GM23338 (cell line): ENCODE measurements at regions not wholly inside any gene's neighbourhood (a gene's known extent, or its start where the extent isn't known, plus 50 kb on each side); places are given as distances from the start of the nearest gene placed in this dataset.

ENCODE experiments used
- ATAC-seq: fragments of 200-7000 bp; cut with Tn5 transposase; 3 replicates; pipeline ENCODE4 v1.9.1; 2020
- DNase-seq: peaks from one replicate; pipeline ENCODE4 v3.0.0-alpha.2; 2015; ENCODE audit warnings: low spot score
- H2AFZ ChIP-seq: fragments of 200-600 bp; sonication (generic); 2 replicates; pipeline ENCODE4 v1.8.0; 2016; ENCODE audit warnings: antibody characterized with exemption, mild to moderate bottlenecking, moderate library complexity
- H3F3A ChIP-seq: fragments of 200-600 bp; sonication (generic); replicated peaks from 2 replicates; pipeline ENCODE4 v1.8.0; 2017; ENCODE audit warnings: antibody characterized with exemption, mixed run types, low read depth
- H3K27ac ChIP-seq: fragments of 200-600 bp; sonication (generic); 2 replicates; pipeline ENCODE4 v1.6.1; 2016; ENCODE audit warnings: low read depth
- H3K27me3 ChIP-seq: fragments of 200-600 bp; sonication (generic); 2 replicates; pipeline ENCODE4 v1.8.0; 2016; ENCODE audit warnings: mild to moderate bottlenecking, mixed run types, moderate library complexity; ENCODE audit not compliant: insufficient read depth
- H3K36me3 ChIP-seq: fragments of 200-600 bp; sonication (generic); 2 replicates; pipeline ENCODE4 v1.8.0; 2016; ENCODE audit warnings: mild to moderate bottlenecking; ENCODE audit not compliant: insufficient read depth
- H3K4me1 ChIP-seq: fragments of 200-600 bp; sonication (generic); 2 replicates; pipeline ENCODE4 v1.8.0; 2016; ENCODE audit warnings: mild to moderate bottlenecking, moderate library complexity; ENCODE audit not compliant: insufficient read depth
- H3K4me2 ChIP-seq: fragments of 200-600 bp; sonication (generic); 2 replicates; pipeline ENCODE4 v1.7.1; 2017; ENCODE audit warnings: mixed run types
- H3K4me3 ChIP-seq: fragments of 200-600 bp; sonication (generic); 2 replicates; pipeline ENCODE4 v1.6.1; 2016; ENCODE audit warnings: mixed run types
- H3K79me2 ChIP-seq: fragments of 200-600 bp; sonication (generic); replicated peaks from 2 replicates; pipeline ENCODE4 v1.8.0; 2017; ENCODE audit warnings: mild to moderate bottlenecking; ENCODE audit not compliant: insufficient read depth
- H3K9me2 ChIP-seq: fragments of 200-600 bp; sonication (generic); 2 replicates; pipeline ENCODE4 v1.8.0; 2017; ENCODE audit not compliant: insufficient read depth
- H4K20me1 ChIP-seq: fragments of 200-600 bp; sonication (generic); replicated peaks from 2 replicates; pipeline ENCODE4 v1.8.0; 2017; ENCODE audit warnings: mild to moderate bottlenecking; ENCODE audit not compliant: insufficient read depth
- H3K27ac Mint-ChIP-seq: 2 replicates; pipeline ENCODE4 v1.8.0; 2020; ENCODE audit warnings: inconsistent platforms, mild to moderate bottlenecking, moderate library complexity, mixed read lengths
- H3K27me3 Mint-ChIP-seq: 3 replicates; pipeline ENCODE4 v1.8.0; 2022; ENCODE audit warnings: low read depth, mild to moderate bottlenecking, moderate library complexity, mixed read lengths, inconsistent platforms; ENCODE audit not compliant: insufficient read depth, poor library complexity
- H3K36me3 Mint-ChIP-seq: 3 replicates; pipeline ENCODE4 v1.8.0; 2021; ENCODE audit warnings: low read depth, mild to moderate bottlenecking, inconsistent platforms, moderate library complexity, mixed read lengths
- H3K4me1 Mint-ChIP-seq: 3 replicates; pipeline ENCODE4 v1.8.0; 2020; ENCODE audit warnings: mild to moderate bottlenecking, inconsistent platforms, mixed read lengths
- H3K4me3 Mint-ChIP-seq: 3 replicates; pipeline ENCODE4 v1.8.0; 2021; ENCODE audit warnings: moderate library complexity, mild to moderate bottlenecking, inconsistent platforms, mixed read lengths
- H3K9me3 Mint-ChIP-seq: 3 replicates; pipeline ENCODE4 v1.8.0; 2020; ENCODE audit warnings: moderate library complexity, mild to moderate bottlenecking, inconsistent platforms, mixed read lengths
- EZH2 ChIP-seq: fragments of 200-600 bp; sonication (generic); IDR thresholded peaks from one replicate; pipeline ENCODE4 v1.8.0; 2017; ENCODE audit warnings: antibody characterized with exemption, mild to moderate bottlenecking, low read depth; ENCODE audit not compliant: unreplicated experiment
- EZH2phosphoT487 ChIP-seq: fragments of 200-600 bp; sonication (generic); IDR thresholded peaks from one replicate; pipeline ENCODE4 v1.8.1; 2018; ENCODE audit warnings: antibody characterized with exemption; ENCODE audit not compliant: unreplicated experiment
- JUNB ChIP-seq: IDR thresholded peaks from one replicate; pipeline ENCODE4 v1.6.1; 2016; ENCODE audit warnings: antibody characterized with exemption; ENCODE audit not compliant: unreplicated experiment
- POLR2AphosphoS5 ChIP-seq: IDR thresholded peaks from 2 replicates; pipeline ENCODE4 v1.6.1; 2016; ENCODE audit warnings: antibody characterized with exemption, low read depth
- ZNF114 ChIP-seq: fragments of 250-450 bp; sonication (Bioruptor Pico); IDR thresholded peaks from 2 replicates; pipeline ENCODE4 v1.5.0; 2020; ENCODE audit warnings: mild to moderate bottlenecking, moderate library complexity
- ZNF331 ChIP-seq: fragments of 250-450 bp; sonication (Bioruptor Pico); IDR thresholded peaks from 2 replicates; pipeline ENCODE4 v1.5.0; 2020; ENCODE audit warnings: low read depth, mild to moderate bottlenecking, moderate library complexity
- TF ChIP-seq, protein P1 (sequence below): IDR thresholded peaks from 2 replicates; pipeline ENCODE4 v1.6.1; 2016; ENCODE audit warnings: antibody characterized with exemption
- TF ChIP-seq, protein P2 (sequence below), 2 experiments: fragments of 200-600 bp in 1 of 2; sonication (generic) in 1 of 2; conservative IDR thresholded peaks; 2 replicates each; pipeline versions ENCODE4 v1.5.1 to v1.6.1; 2016 to 2017; ENCODE audit warnings: antibody characterized with exemption in 2 of 2, low read depth in 2 of 2, mild to moderate bottlenecking in 2 of 2, moderate library complexity in 1 of 2
- TF ChIP-seq, protein P3 (sequence below): IDR thresholded peaks from one replicate; pipeline ENCODE4 v1.6.1; 2018; ENCODE audit warnings: antibody characterized with exemption; ENCODE audit not compliant: unreplicated experiment

DNA sequence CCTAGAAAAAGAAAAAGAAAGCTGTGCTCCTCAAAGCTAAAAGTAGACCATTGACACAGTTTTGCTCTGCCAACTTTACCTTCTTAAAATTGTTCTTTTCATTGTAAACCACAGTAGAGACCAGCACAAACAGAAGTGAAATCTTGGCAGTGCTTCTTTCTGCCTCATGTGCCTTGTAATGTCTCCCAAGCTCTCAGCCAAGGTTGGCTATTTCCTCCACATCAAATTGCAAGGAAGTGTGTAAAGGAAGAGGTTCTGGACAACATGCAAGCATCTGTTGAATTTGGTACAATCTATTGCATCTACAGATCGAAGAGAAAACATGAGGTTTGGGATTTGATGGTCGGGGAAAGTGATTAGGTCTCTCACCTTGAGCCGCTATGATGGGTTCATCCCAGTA lies 83.3 kb upstream of the PNPT1 start (continued):
- TF ChIP-seq, protein P1, sequence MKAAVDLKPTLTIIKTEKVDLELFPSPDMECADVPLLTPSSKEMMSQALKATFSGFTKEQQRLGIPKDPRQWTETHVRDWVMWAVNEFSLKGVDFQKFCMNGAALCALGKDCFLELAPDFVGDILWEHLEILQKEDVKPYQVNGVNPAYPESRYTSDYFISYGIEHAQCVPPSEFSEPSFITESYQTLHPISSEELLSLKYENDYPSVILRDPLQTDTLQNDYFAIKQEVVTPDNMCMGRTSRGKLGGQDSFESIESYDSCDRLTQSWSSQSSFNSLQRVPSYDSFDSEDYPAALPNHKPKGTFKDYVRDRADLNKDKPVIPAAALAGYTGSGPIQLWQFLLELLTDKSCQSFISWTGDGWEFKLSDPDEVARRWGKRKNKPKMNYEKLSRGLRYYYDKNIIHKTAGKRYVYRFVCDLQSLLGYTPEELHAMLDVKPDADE: no peak
- TF ChIP-seq ZNF114 (CRISPR knock-in tag): no peak
- no peak for TF ChIP-seq EZH2phosphoT487
- TF ChIP-seq, protein P2, sequence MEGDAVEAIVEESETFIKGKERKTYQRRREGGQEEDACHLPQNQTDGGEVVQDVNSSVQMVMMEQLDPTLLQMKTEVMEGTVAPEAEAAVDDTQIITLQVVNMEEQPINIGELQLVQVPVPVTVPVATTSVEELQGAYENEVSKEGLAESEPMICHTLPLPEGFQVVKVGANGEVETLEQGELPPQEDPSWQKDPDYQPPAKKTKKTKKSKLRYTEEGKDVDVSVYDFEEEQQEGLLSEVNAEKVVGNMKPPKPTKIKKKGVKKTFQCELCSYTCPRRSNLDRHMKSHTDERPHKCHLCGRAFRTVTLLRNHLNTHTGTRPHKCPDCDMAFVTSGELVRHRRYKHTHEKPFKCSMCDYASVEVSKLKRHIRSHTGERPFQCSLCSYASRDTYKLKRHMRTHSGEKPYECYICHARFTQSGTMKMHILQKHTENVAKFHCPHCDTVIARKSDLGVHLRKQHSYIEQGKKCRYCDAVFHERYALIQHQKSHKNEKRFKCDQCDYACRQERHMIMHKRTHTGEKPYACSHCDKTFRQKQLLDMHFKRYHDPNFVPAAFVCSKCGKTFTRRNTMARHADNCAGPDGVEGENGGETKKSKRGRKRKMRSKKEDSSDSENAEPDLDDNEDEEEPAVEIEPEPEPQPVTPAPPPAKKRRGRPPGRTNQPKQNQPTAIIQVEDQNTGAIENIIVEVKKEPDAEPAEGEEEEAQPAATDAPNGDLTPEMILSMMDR (conservative IDR thresholded peaks at IDR 0.05; ENCODE audit: low read depth in 2 of 2): no peak
- no peak for TF ChIP-seq JUNB
- TF ChIP-seq, protein P3, sequence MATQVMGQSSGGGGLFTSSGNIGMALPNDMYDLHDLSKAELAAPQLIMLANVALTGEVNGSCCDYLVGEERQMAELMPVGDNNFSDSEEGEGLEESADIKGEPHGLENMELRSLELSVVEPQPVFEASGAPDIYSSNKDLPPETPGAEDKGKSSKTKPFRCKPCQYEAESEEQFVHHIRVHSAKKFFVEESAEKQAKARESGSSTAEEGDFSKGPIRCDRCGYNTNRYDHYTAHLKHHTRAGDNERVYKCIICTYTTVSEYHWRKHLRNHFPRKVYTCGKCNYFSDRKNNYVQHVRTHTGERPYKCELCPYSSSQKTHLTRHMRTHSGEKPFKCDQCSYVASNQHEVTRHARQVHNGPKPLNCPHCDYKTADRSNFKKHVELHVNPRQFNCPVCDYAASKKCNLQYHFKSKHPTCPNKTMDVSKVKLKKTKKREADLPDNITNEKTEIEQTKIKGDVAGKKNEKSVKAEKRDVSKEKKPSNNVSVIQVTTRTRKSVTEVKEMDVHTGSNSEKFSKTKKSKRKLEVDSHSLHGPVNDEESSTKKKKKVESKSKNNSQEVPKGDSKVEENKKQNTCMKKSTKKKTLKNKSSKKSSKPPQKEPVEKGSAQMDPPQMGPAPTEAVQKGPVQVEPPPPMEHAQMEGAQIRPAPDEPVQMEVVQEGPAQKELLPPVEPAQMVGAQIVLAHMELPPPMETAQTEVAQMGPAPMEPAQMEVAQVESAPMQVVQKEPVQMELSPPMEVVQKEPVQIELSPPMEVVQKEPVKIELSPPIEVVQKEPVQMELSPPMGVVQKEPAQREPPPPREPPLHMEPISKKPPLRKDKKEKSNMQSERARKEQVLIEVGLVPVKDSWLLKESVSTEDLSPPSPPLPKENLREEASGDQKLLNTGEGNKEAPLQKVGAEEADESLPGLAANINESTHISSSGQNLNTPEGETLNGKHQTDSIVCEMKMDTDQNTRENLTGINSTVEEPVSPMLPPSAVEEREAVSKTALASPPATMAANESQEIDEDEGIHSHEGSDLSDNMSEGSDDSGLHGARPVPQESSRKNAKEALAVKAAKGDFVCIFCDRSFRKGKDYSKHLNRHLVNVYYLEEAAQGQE: no peak

DNA sequence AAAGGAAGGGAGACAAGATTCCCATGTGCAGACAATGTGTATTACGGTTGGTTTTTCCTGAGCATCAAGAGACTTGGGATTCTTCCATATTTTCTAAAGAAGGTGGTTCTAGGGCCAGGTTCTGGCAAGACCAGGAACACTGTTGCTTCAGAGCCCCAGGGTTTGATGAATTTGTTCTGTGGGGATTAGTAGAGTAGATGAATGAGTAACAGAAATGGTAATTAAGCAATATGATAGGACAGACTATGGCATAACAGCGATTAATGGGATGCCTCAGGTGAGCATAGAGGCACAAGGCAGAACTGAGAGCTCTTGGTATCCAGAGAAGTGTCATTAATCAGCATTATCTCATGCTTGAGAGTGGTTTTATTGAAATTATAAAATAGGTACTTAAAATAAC lies 82.8 kb upstream of the PNPT1 start:
- H3K9me2 ChIP-seq: peaks cover 17% of the 10 kb centered on the region; the same call in 1 of the 2 replicates
- H2AFZ ChIP-seq: no peak overlapping the region
- H3K9me3 Mint-ChIP-seq: peaks cover 15% of the 10 kb centered on the region
- H3K79me2 ChIP-seq: no peaks in the 10 kb centered on the region
- H3F3A ChIP-seq: no peaks in the 10 kb centered on the region
- peaks cover 2% of the 10 kb centered on the region; the same call in 2 of the 3 replicates for H3K4me1 Mint-ChIP-seq
- no peak overlapping the region for H3K4me3 ChIP-seq
- H3K4me3 Mint-ChIP-seq: no peak overlapping the region
- H3K36me3 ChIP-seq: no peaks in the 10 kb centered on the region
- H3K4me2 ChIP-seq: no peak overlapping the region
- no peaks in the 10 kb centered on the region for H3K27me3 ChIP-seq
- no peak overlapping the region for H3K27ac Mint-ChIP-seq
- ATAC-seq (no peak), DNase-seq (no peak)
- H3K27me3 Mint-ChIP-seq: no peaks in the 10 kb centered on the region
- H4K20me1 ChIP-seq: no peaks in the 10 kb centered on the region
- no peak overlapping the region for H3K27ac ChIP-seq
- H3K4me1 ChIP-seq: no peaks in the 10 kb centered on the region
- TF ChIP-seq JUNB (no peak), ZNF331 (CRISPR knock-in tag) (no peak), EZH2 (no peak), POLR2AphosphoS5 (no peak), EZH2phosphoT487 (no peak)
- TF ChIP-seq, protein P2 (conservative IDR thresholded peaks at IDR 0.05; ENCODE audit: low read depth in 2 of 2): no peak
- H3K36me3 Mint-ChIP-seq: peaks cover 5% of the 10 kb centered on the region; the same call in 2 of the 3 replicates
